ENCODE measurements at regions not wholly inside any gene's neighbourhood (a gene's known extent, or its start where the extent isn't known, plus 50 kb on each side); places are given as distances from the start of the nearest gene placed in this dataset.

DNA sequence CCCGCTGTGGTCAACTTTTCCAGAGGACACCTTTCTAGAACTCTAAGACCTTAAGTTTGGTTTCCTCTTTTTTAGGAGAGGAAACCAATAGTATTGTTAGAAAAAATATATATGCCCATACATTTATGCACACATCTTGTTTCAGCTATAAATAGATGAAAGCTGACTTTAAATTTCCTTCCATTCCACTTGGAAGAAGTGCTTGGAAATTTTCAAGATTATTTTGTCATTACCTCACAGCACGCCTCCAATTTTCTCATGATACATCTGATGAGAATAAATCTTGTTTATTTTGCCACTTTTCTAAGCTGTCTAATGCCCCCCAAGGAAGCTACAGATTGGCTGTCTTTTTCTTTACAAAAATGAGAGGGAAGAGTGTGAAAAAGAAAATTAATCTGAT is 65.8 kb downstream of the NIBAN1 start:
- Histone ChIP-seq H3K27ac (ENCODE audit: insufficient read depth, low read length) (no peak overlapping the region), H3K4me1 (ENCODE audit: control insufficient read depth, extremely low read depth, insufficient read depth, low read length) (no peaks in the 10 kb centered on the region), H3K9ac (ENCODE audit: insufficient read depth, low read length) (no peak overlapping the region), H3K27me3 (ENCODE audit: control insufficient read depth, insufficient read depth, low read length) (no peaks in the 10 kb centered on the region), H3K79me2 (ENCODE audit: control insufficient read depth, insufficient read depth, low read length) (no peaks in the 10 kb centered on the region), H3K4me2 (ENCODE audit: extremely low read depth, insufficient read depth, low read length) (no peak overlapping the region), H3K4me3 (replicated peaks in 1 of 4; ENCODE audit: control extremely low read depth in 1 of 4, insufficient read depth in 1 of 4, low read depth in 3 of 4, low read length in 4 of 4) (no peak overlapping the region), H2AFZ (ENCODE audit: low read length) (no peak overlapping the region), H3K9me3 (ENCODE audit: control insufficient read depth, insufficient read depth, low read depth, low read length) (no peaks in the 10 kb centered on the region), H3K36me3 (ENCODE audit: control insufficient read depth, insufficient read depth, low read length) (no peaks in the 10 kb centered on the region), H4K20me1 (ENCODE audit: control insufficient read depth, extremely low read depth, insufficient read depth, low read length) (no peaks in the 10 kb centered on the region)
- TF ChIP-seq EZH2 (IDR thresholded peaks at IDR 0.05; ENCODE audit: low read length, missing control alignments) (no peak), CTCF (conservative IDR thresholded peaks at IDR 0.05 in 1 of 2, IDR thresholded peaks at IDR 0.05 in 1 of 2; ENCODE audit: low read depth in 1 of 2, low read length in 2 of 2) (no peak)
- DNase-seq (ENCODE audit: low read depth in 2 of 2): no peak

DNA sequence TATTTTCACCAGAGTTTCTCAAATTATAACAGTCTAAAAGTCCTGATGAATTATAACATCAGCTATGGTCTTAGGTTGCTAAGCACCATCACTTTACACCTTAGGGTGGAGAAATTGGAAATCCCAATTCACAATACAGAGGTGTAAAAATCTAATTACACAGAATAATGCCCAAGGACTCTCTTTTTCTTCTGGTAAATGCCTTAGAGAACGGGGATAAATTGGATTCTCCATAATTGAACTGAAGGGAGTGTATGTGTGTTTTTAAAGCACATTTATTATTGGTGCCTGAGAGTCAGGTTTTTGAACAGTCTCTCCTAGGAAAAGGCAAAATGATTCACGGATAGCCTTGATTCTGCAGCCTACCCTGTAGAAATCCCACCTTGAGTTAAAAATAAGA is 66.8 kb downstream of the NIBAN1 start:
- H3K4me2 ChIP-seq (ENCODE audit: extremely low read depth, insufficient read depth, low read length): no peak overlapping the region
- TF ChIP-seq EZH2 (IDR thresholded peaks at IDR 0.05; ENCODE audit: low read length, missing control alignments) (no peak), CTCF (conservative IDR thresholded peaks at IDR 0.05 in 1 of 2, IDR thresholded peaks at IDR 0.05 in 1 of 2; ENCODE audit: low read depth in 1 of 2, low read length in 2 of 2) (no peak)
- H4K20me1 ChIP-seq (ENCODE audit: control insufficient read depth, extremely low read depth, insufficient read depth, low read length): no peaks in the 10 kb centered on the region
- no peak overlapping the region for H2AFZ ChIP-seq (ENCODE audit: low read length)
- H3K27ac ChIP-seq (ENCODE audit: insufficient read depth, low read length): no peak overlapping the region
- no peaks in the 10 kb centered on the region for H3K79me2 ChIP-seq (ENCODE audit: control insufficient read depth, insufficient read depth, low read length)
- no peaks in the 10 kb centered on the region for H3K36me3 ChIP-seq (ENCODE audit: control insufficient read depth, insufficient read depth, low read length)
- H3K4me1 ChIP-seq (ENCODE audit: control insufficient read depth, extremely low read depth, insufficient read depth, low read length): no peaks in the 10 kb centered on the region
- H3K9ac ChIP-seq (ENCODE audit: insufficient read depth, low read length): no peak overlapping the region
- no peaks in the 10 kb centered on the region for H3K27me3 ChIP-seq (ENCODE audit: control insufficient read depth, insufficient read depth, low read length)
- no peak overlapping the region for H3K4me3 ChIP-seq (replicated peaks in 1 of 4; ENCODE audit: control extremely low read depth in 1 of 4, insufficient read depth in 1 of 4, low read depth in 3 of 4, low read length in 4 of 4)
- H3K9me3 ChIP-seq (ENCODE audit: control insufficient read depth, insufficient read depth, low read depth, low read length): no peaks in the 10 kb centered on the region
- no peak for DNase-seq (ENCODE audit: low read depth in 2 of 2)

DNA sequence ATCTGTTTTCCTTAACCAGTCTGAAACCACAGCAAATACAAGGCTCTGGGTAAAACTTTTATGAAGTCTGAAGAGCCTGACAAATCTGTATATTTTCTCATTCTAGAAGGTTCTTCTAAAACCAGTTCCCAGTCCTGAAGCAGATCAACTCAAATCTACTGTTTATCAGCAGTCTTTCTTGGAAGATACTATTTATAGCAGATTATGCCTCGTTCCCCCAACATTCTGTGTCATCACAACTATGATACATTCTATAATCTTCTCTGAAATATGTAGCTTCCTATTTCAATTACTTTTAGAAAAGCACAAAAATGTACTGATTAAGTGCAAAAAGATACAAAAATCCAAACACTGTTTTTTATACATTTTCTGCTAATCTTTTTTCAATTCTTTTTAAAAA is 67.5 kb downstream of the NIBAN1 start:
- Histone ChIP-seq H3K4me3 (replicated peaks in 1 of 4; ENCODE audit: control extremely low read depth in 1 of 4, insufficient read depth in 1 of 4, low read depth in 3 of 4, low read length in 4 of 4) (no peak overlapping the region), H3K4me2 (ENCODE audit: extremely low read depth, insufficient read depth, low read length) (no peak overlapping the region), H3K4me1 (ENCODE audit: control insufficient read depth, extremely low read depth, insufficient read depth, low read length) (no peaks in the 10 kb centered on the region), H3K79me2 (ENCODE audit: control insufficient read depth, insufficient read depth, low read length) (no peaks in the 10 kb centered on the region), H3K27me3 (ENCODE audit: control insufficient read depth, insufficient read depth, low read length) (no peaks in the 10 kb centered on the region), H3K9ac (ENCODE audit: insufficient read depth, low read length) (no peak overlapping the region), H3K36me3 (ENCODE audit: control insufficient read depth, insufficient read depth, low read length) (no peaks in the 10 kb centered on the region), H4K20me1 (ENCODE audit: control insufficient read depth, extremely low read depth, insufficient read depth, low read length) (no peaks in the 10 kb centered on the region), H3K9me3 (ENCODE audit: control insufficient read depth, insufficient read depth, low read depth, low read length) (no peaks in the 10 kb centered on the region), H3K27ac (ENCODE audit: insufficient read depth, low read length) (no peak overlapping the region), H2AFZ (ENCODE audit: low read length) (no peak overlapping the region)
- DNase-seq (ENCODE audit: low read depth in 2 of 2): peak; percentile 23 to 42
- TF ChIP-seq EZH2 (IDR thresholded peaks at IDR 0.05; ENCODE audit: low read length, missing control alignments) (no peak), CTCF (conservative IDR thresholded peaks at IDR 0.05 in 1 of 2, IDR thresholded peaks at IDR 0.05 in 1 of 2; ENCODE audit: low read depth in 1 of 2, low read length in 2 of 2) (no peak)

All from fibroblast of lung (primary cell).